OCI-LY3 (cell line): ENCODE measurements at regions not wholly inside any gene's neighbourhood (a gene's known extent, or its start where the extent isn't known, plus 50 kb on each side); places are given as distances from the start of the nearest gene placed in this dataset.

ENCODE experiments used
- EZH2phosphoT487 ChIP-seq: fragments of 200-600 bp; shearing (Covaris generic); IDR thresholded peaks from 2 replicates; pipeline ENCODE4 v1.6.1; 2018; ENCODE audit warnings: antibody characterized with exemption, mixed run types, low read depth
- TF ChIP-seq, protein P1 (sequence below): fragments of 200-600, 300-600 bp; sonication (generic); IDR thresholded peaks from 2 replicates; pipeline ENCODE4 v1.5.1; 2014; ENCODE audit warnings: antibody characterized with exemption, low read length, low read depth

DNA sequence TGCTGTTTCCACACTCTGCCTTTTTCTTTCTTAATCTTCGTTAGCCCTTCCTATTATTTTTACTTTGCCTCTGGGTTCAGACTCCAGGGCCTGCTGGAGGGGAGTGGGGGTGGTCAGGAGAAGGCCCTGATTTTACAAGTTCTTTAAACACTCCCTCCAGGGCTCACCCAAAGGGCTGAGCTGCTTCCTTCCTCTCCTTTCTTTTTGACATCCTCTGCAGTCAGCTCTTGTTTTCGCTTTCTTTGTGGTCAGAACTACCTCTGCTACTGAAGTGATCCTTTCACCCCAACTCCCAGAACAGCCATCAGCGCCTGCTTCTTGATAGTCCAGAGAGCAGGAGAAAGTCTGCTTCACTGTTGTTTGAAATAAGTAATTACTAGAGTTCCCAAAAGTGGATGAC lies 925.7 kb downstream of the EPHA4 start:
- TF ChIP-seq, protein P1, sequence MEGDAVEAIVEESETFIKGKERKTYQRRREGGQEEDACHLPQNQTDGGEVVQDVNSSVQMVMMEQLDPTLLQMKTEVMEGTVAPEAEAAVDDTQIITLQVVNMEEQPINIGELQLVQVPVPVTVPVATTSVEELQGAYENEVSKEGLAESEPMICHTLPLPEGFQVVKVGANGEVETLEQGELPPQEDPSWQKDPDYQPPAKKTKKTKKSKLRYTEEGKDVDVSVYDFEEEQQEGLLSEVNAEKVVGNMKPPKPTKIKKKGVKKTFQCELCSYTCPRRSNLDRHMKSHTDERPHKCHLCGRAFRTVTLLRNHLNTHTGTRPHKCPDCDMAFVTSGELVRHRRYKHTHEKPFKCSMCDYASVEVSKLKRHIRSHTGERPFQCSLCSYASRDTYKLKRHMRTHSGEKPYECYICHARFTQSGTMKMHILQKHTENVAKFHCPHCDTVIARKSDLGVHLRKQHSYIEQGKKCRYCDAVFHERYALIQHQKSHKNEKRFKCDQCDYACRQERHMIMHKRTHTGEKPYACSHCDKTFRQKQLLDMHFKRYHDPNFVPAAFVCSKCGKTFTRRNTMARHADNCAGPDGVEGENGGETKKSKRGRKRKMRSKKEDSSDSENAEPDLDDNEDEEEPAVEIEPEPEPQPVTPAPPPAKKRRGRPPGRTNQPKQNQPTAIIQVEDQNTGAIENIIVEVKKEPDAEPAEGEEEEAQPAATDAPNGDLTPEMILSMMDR, result no peak
- TF ChIP-seq EZH2phosphoT487, result no peak
